ENCODE measurements at regions not wholly inside any gene's neighbourhood (a gene's known extent, or its start where the extent isn't known, plus 50 kb on each side); places are given as distances from the start of the nearest gene placed in this dataset.

DNA sequence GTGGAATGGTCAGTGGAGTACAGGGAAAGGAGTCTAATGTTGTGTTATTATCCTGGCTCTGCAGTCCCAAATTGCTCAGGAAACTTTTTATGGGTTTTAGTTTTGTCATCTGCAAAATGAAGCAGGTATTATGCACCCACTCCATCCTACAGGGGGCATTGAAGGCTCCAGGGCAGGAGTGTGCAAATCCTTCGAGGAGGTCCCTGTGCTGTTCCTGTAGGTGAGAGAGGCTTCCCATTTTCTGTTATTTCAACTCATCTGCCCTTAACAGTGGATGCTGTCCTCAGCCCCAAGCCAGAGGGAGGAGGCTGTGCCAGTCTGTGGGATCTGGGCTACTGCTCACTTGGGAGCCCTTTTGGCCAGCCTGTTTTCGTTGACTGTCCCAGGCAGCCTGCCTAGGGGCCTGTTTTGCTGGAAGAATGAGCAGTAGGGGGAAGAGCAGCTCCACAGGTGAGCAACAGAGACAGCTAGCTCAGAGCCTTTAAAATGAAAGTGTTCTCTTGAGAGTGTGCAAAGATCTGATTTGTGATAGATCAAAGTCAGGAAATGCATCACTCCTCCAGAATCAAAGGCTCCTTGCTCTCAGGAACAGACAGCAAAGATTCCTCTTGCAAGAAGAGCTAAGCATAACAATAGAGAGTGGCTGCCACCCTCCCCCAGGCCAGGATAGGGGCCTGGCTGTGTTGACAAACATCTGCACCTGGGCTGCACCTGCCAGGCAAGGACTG, 317.6 kb upstream of the PROX1 start:
- ChIA-PET CTCF (no interaction called here), POLR2A (no interaction called here)
- Mint-ChIP-seq H3K27me3 (no peaks in the 10 kb centered on the region), H3K4me3 (no peak overlapping the region), H3K4me1 (peaks cover 15% of the 10 kb centered on the region), H3K36me3 (ENCODE audit: low read depth) (no peaks in the 10 kb centered on the region), H3K9me3 (no peaks in the 10 kb centered on the region), H3K27ac (no peak overlapping the region)
- peak; percentile 22 for DNase-seq

DNA sequence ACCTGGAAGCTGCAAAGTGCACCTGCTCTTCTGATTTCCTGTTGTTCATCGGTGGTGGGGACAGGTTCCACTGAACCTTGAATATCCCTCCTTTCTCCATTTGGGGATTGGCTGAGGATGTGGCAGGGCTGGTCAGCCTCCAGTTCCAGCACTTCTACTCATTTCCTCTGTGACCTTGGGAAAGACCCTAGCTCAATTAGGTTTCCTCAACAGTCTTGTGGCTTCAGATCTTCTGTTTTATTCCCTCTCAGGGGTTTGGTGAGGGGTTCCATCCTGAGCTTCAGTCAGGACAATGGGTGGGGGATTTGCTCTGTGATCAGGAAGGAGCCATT, 317.1 kb upstream of the PROX1 start:
- Mint-ChIP-seq H3K27me3 (no peaks in the 10 kb centered on the region), H3K4me1 (peaks cover 15% of the 10 kb centered on the region), H3K36me3 (ENCODE audit: low read depth) (no peaks in the 10 kb centered on the region), H3K27ac (no peak overlapping the region), H3K9me3 (no peaks in the 10 kb centered on the region), H3K4me3 (no peak overlapping the region)
- POLR2A ChIA-PET: no interaction called here
- DNase-seq: no peak
- CTCF ChIA-PET: no interaction called here

DNA sequence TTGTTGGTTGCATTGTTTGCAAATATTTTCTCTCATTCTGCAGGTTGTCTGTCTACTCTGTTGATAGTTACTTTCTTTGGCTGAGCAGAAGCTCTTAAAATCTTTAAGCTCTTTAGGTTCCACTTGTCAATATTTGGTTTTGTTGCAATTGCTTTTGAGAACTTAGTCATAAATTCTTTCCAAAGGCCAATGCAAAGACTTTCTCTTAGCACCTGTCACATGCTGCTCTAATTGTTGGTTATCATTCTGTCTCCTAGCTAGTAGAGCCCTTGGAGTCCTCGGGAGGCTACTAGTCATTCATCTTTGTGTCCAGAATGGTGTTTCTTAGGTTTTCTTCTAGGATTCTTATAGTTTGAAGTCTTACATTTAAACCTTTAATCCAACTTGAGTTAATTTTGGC, 312.7 kb upstream of the PROX1 start:
- no peak overlapping the region for H3K27ac Mint-ChIP-seq
- no peaks in the 10 kb centered on the region for H3K36me3 Mint-ChIP-seq (ENCODE audit: low read depth)
- no peak for DNase-seq
- H3K27me3 Mint-ChIP-seq: no peaks in the 10 kb centered on the region
- ChIA-PET CTCF (no interaction called here), POLR2A (no interaction called here)
- H3K4me3 Mint-ChIP-seq: no peak overlapping the region
- peaks cover 10% of the 10 kb centered on the region for H3K4me1 Mint-ChIP-seq
- no peaks in the 10 kb centered on the region for H3K9me3 Mint-ChIP-seq

DNA sequence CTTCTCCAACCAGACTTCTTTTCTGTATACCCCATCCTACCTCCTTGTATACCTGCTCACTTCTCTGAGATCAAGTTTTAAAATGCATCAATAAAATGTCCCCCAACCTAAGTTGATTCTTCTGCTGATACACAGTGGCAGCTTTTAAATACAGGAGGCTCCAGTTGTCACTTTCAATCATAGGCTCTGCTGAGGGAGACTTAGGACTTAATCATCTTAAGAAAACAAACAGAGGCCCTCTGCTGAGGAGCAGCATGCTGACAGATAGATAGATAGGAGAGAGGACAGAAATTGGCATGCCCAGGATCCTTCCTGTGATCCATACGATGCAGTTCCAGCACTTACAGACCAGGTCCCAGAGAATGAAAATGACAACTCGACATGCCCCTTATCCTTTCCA, 311.0 kb upstream of the PROX1 start:
- Mint-ChIP-seq H3K27ac (no peak overlapping the region), H3K4me1 (no peaks in the 10 kb centered on the region), H3K4me3 (no peak overlapping the region), H3K9me3 (no peaks in the 10 kb centered on the region), H3K27me3 (no peaks in the 10 kb centered on the region), H3K36me3 (ENCODE audit: low read depth) (no peaks in the 10 kb centered on the region)
- no peak for DNase-seq
- POLR2A ChIA-PET: no interaction called here
- CTCF ChIA-PET: interaction anchor here (0.9 kb wide), 1 partner anchor 10 kb away, joined by 3 read pairs; no protein-coding TSS in a partner anchor

DNA sequence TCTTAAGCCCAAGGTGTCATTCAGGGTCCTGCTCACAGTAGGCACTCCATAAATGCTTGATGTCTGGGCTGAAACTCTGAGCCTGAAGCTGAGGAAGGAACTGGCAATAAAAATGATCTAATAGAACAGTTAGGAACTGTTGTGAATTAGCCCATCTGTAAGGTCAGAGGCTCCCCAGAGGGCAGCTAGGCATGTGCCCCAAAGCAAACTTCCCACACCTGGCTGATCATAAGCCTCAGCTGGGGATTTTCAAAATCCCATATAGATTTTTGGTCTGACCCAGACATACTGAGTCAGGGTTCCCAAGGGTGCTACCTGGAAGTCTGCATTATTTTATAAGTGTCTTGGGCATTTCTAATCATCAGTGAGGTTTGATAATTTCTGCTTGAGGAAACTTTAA, 309.4 kb upstream of the PROX1 start:
- Mint-ChIP-seq H3K27ac (no peak overlapping the region), H3K27me3 (no peaks in the 10 kb centered on the region), H3K4me1 (no peaks in the 10 kb centered on the region), H3K4me3 (no peak overlapping the region), H3K9me3 (no peaks in the 10 kb centered on the region), H3K36me3 (ENCODE audit: low read depth) (no peaks in the 10 kb centered on the region)
- CTCF ChIA-PET: no interaction called here
- POLR2A ChIA-PET: no interaction called here
- DNase-seq: no peak

DNA sequence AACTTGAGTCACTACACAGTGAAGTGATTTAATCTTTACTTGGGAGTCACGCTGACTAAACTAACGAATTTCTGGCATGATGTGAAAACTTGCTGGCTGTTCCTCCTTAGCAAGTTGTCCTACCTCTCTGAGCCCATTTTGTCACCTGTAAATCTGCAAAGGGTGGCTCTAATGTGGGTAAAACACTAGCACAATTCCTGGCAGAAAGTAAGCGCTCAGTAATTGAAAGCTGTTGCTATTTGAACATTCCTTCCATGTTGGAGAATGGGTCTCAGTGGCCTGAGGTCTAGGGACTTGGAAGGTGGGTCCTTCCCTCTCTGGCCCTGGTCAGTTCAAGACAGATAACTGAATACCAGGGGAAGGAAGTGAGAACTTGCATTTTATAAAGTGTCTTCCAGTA, 309.0 kb upstream of the PROX1 start:
- no peak overlapping the region for H3K4me3 Mint-ChIP-seq
- H3K27ac Mint-ChIP-seq: no peak overlapping the region
- H3K27me3 Mint-ChIP-seq: no peaks in the 10 kb centered on the region
- DNase-seq: no peak
- H3K36me3 Mint-ChIP-seq (ENCODE audit: low read depth): no peaks in the 10 kb centered on the region
- H3K9me3 Mint-ChIP-seq: no peaks in the 10 kb centered on the region
- ChIA-PET CTCF (no interaction called here), POLR2A (no interaction called here)
- H3K4me1 Mint-ChIP-seq: no peaks in the 10 kb centered on the region

DNA sequence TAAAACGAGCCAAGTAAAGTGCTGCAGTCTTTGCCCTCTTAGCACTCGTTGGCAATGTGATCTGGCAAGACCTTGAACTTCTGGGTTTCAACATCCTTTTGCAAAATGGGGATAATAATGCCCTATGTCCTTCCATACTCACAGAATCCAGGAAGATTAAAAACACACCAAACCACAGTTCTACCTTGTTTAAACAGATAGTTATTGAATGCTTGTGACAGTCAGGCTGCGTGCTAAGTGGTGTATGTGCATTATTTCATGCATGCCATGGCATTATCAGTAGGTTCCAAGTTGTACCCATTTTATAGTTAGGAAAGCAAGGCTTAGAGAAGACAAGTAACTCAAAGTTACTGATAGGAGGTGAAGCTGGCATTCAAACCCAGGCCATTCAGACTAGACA, 308.6 kb upstream of the PROX1 start:
- CTCF ChIA-PET: no interaction called here
- Mint-ChIP-seq H3K36me3 (ENCODE audit: low read depth) (no peaks in the 10 kb centered on the region), H3K4me3 (no peak overlapping the region), H3K27ac (no peak overlapping the region), H3K27me3 (no peaks in the 10 kb centered on the region), H3K9me3 (no peaks in the 10 kb centered on the region), H3K4me1 (no peaks in the 10 kb centered on the region)
- DNase-seq: no peak
- POLR2A ChIA-PET: no interaction called here

DNA sequence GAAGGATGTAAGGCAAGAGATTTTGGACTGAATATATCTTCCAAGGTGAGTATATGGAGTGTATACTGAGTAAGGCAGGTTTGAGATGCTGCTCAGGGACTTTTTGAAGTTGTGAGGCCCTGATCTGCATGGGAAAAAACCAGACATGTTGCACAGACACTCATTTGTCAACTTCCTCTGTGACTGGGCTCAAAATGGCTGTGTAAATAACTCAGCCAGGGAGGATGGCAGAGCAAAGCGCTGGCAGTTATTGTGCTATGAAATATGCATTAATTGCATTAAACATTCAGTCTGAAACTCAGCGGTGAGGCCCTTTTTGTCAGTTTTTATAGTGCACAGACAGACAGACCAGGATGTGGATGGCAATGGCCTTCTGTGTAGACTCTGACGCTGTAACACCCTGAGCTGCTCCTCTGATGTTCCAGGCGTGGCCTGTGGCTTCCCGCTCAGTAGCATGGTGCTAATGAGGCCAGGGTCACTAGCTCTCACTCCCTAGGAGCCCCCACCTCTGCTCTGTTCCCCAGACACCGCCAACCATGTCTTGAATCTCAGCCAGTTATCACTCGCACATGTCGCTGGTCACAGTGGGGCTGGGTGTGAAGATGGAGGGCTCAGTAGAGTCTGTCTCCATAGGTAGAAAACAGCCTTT, 307.0 kb upstream of the PROX1 start:
- ChIA-PET CTCF (no interaction called here), POLR2A (no interaction called here)
- Mint-ChIP-seq H3K4me3 (no peak overlapping the region), H3K4me1 (no peaks in the 10 kb centered on the region), H3K9me3 (no peaks in the 10 kb centered on the region), H3K36me3 (ENCODE audit: low read depth) (no peaks in the 10 kb centered on the region), H3K27me3 (no peaks in the 10 kb centered on the region), H3K27ac (no peak overlapping the region)
- no peak for DNase-seq

DNA sequence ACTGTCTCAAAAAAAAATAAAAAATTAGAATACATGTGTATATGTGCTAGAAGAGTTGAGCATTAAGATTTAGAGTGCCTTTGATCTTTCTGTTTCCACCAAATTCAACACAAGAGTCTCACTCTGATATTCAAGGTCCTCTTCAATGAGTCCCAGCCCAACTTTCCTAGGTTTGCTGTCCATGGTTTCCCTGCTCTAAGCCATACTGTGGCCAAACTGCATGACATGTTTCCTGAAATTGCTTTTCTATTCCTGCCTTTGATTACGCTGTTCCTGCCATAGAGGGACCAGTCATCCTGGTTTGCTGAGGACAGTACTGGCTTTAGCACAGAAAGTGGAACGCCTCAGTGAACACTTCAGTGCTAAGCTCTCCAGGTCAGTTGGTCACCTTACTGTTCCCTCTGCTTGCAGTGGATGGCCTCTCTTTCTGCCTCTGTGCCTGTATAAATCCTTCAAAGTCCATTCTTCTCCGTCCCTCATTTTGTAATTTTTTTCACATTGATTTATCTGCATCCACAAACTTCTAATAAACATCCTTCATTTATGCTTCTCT, 305.9 kb upstream of the PROX1 start:
- ChIA-PET CTCF (no interaction called here), POLR2A (no interaction called here)
- Mint-ChIP-seq H3K27me3 (no peaks in the 10 kb centered on the region), H3K4me3 (no peak overlapping the region), H3K4me1 (no peaks in the 10 kb centered on the region), H3K9me3 (no peaks in the 10 kb centered on the region), H3K36me3 (ENCODE audit: low read depth) (no peaks in the 10 kb centered on the region), H3K27ac (no peak overlapping the region)
- DNase-seq: no peak

DNA sequence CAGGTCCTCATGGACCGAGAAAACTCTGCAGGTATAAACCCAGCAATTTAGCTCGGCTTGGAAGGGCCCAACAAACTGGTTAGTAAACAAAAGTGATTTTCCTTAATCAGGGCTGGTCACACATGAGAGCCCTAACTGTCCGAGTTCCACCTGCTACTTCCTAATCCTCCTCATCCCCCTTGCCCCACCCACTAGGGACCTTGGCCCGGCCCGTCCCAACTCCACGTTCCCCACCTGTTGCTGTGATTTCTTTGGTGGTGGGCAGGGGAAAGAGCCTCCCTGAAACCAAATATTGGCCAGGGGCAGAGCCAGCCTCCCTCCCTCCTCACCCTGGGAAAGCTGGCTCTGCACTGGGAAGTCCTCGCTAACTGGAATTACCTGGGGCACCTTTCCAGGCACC, 304.2 kb upstream of the PROX1 start:
- DNase-seq: no peak
- CTCF ChIA-PET: no interaction called here
- no peak overlapping the region for H3K27ac Mint-ChIP-seq
- no peaks in the 10 kb centered on the region for H3K4me1 Mint-ChIP-seq
- no peaks in the 10 kb centered on the region for H3K27me3 Mint-ChIP-seq
- H3K36me3 Mint-ChIP-seq (ENCODE audit: low read depth): no peaks in the 10 kb centered on the region
- POLR2A ChIA-PET: no interaction called here
- H3K9me3 Mint-ChIP-seq: no peaks in the 10 kb centered on the region
- H3K4me3 Mint-ChIP-seq: no peak overlapping the region

DNA sequence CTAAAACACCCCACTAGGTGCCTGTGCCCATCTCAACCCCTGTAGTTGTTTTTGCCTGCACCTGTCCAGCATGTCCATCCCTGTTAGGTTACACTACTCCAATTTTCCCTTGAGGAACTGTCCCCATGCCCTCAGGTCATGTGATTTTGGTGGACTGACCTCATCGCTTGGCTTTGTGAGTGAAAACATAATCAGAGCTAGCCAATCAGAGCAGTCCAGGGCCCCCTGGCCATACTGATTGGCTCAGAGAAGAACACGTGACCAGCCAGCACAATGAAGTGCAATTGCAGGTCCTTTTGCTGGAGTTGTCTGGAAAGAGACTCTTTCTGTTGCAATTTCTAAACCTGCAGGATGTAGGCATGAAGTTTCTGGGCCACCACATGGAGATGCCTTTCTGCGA, 303.3 kb upstream of the PROX1 start:
- H3K36me3 Mint-ChIP-seq (ENCODE audit: low read depth): no peaks in the 10 kb centered on the region
- no peak overlapping the region for H3K4me3 Mint-ChIP-seq
- H3K27ac Mint-ChIP-seq: no peak overlapping the region
- no peaks in the 10 kb centered on the region for H3K9me3 Mint-ChIP-seq
- POLR2A ChIA-PET: no interaction called here
- CTCF ChIA-PET: no interaction called here
- H3K4me1 Mint-ChIP-seq: no peaks in the 10 kb centered on the region
- no peaks in the 10 kb centered on the region for H3K27me3 Mint-ChIP-seq
- DNase-seq: no peak

DNA sequence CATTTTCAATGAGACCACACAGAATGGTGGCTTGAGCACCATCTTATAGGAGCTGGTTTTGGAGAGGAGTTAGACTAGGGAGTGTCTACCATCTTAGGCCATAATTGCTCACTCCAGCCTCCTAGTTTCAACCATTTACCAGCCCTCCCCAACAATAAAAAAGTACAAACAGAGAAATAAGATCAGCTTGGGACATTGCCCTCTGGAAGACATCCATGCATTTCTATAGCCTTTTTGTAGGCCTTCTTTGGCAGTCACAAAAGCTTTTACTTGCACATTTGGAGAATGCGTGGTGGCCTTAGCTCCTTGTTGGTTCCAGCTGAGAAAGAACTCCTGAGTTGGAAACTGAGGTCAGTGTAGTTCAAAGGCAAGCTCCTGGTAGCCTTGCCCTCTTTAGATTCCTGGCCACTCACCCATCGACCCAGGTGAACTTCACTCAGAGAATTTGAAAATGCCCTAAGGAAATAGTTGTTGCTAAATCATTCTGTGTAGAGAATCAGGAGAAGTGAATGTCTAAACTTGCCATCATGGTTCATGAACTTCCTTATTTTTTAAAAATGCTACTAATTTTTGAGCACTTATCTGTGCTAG, 301.7 kb upstream of the PROX1 start:
- CTCF ChIA-PET: no interaction called here
- no peaks in the 10 kb centered on the region for H3K27me3 Mint-ChIP-seq
- H3K36me3 Mint-ChIP-seq (ENCODE audit: low read depth): no peaks in the 10 kb centered on the region
- no peak overlapping the region for H3K4me3 Mint-ChIP-seq
- no peak overlapping the region for H3K27ac Mint-ChIP-seq
- POLR2A ChIA-PET: no interaction called here
- H3K4me1 Mint-ChIP-seq: no peaks in the 10 kb centered on the region
- H3K9me3 Mint-ChIP-seq: no peaks in the 10 kb centered on the region
- DNase-seq: no peak

DNA sequence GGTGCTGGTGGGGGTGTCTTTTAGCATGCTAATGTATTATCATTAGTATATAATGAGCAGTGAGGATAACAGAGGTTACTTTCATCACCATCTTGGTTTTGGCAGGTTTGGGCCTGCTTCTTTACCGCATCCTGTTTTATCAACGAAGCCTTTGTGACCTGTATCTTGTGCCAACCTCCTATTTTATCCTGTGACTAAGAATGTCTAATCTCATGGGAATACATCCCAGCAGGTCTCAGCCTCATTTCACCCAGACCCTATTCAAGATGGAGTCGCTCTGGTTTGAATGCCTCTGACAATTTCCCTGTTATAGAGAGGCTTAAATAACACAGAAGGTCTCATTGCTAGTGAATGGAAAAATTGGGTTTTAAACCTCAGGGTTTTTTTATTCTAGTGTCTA, 300.8 kb upstream of the PROX1 start:
- DNase-seq: no peak
- Mint-ChIP-seq H3K27ac (no peak overlapping the region), H3K4me3 (no peak overlapping the region), H3K27me3 (no peaks in the 10 kb centered on the region), H3K36me3 (ENCODE audit: low read depth) (no peaks in the 10 kb centered on the region), H3K9me3 (no peaks in the 10 kb centered on the region), H3K4me1 (no peaks in the 10 kb centered on the region)
- CTCF ChIA-PET: no interaction called here
- POLR2A ChIA-PET: no interaction called here

DNA sequence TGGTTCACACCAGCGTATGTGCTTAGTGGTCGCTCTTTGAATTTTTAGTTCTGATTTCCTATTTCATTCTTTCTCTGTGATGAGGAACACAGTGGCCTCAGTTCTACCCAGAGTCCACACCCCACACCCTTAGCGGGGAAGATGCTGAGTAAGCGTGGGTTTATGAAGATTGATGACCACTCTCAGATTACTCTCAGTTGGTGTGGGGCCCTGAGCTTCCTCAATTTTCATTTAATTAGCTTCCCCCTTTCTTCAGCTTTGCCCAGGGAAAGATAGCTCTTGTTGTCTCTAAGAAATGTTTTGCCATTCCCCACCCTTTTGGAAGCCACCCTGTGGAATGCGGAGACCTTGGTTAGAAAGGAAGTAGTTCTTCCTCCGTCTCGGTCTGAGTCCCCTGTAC, 299.9 kb upstream of the PROX1 start:
- no peak overlapping the region for H3K4me3 Mint-ChIP-seq
- H3K9me3 Mint-ChIP-seq: no peaks in the 10 kb centered on the region
- ChIA-PET CTCF (no interaction called here), POLR2A (no interaction called here)
- no peak overlapping the region for H3K27ac Mint-ChIP-seq
- H3K4me1 Mint-ChIP-seq: no peaks in the 10 kb centered on the region
- no peaks in the 10 kb centered on the region for H3K27me3 Mint-ChIP-seq
- H3K36me3 Mint-ChIP-seq (ENCODE audit: low read depth): no peaks in the 10 kb centered on the region
- DNase-seq: no peak

Data from activated CD4-positive, alpha-beta T cell treated with anti-CD3 and anti-CD28 coated beads, Interleukin-2, amount 10 ng/mL, durations not matched to agents 7 days and 5 days (primary cell).